ENCODE measurements at regions not wholly inside any gene's neighbourhood (a gene's known extent, or its start where the extent isn't known, plus 50 kb on each side); places are given as distances from the start of the nearest gene placed in this dataset.
"Not testable (repeated sequence)": the region's sequence is repeated elsewhere in the genome, so short reads cannot be mapped to it uniquely, and the experiment has no call there.

- no peak for FAIRE-seq
Measured at GRCh38 chr13:76829572-76830327, 56.5 kb downstream of the KCTD12 start.

- FAIRE-seq, result no peak
Measured at GRCh38 chr13:76828316-76828741, 57.9 kb downstream of the KCTD12 start.

GRCh38 chr13:76826527-76826926 lies 59.7 kb downstream of the KCTD12 start:
- no peak for FAIRE-seq

- no peak for FAIRE-seq
Measured at GRCh38 chr13:76825430-76825829, 60.8 kb downstream of the KCTD12 start.

- FAIRE-seq, result no peak
Measured at GRCh38 chr13:76823969-76824368, 62.2 kb downstream of the KCTD12 start.

GRCh38 chr13:76822698-76823267 lies 63.4 kb downstream of the KCTD12 start:
- no peak for FAIRE-seq

GRCh38 chr13:76821222-76821621 lies 65.0 kb downstream of the KCTD12 start:
- FAIRE-seq, result not testable (repeated sequence)

- no peak for FAIRE-seq
Measured at GRCh38 chr13:76820759-76821158, 65.4 kb downstream of the KCTD12 start.

- no peak for FAIRE-seq
Measured at GRCh38 chr13:76816394-76816793, 69.8 kb downstream of the KCTD12 start.

- FAIRE-seq, result no peak
Measured at GRCh38 chr13:76815344-76815743, 70.9 kb downstream of the KCTD12 start.

- no peak for FAIRE-seq
Measured at GRCh38 chr13:76813891-76814290, 72.3 kb downstream of the KCTD12 start.

- FAIRE-seq, result no peak
Measured at GRCh38 chr13:76813000-76813691, 73.1 kb downstream of the KCTD12 start.

- FAIRE-seq, result no peak
Measured at GRCh38 chr13:76812206-76812897, 73.9 kb downstream of the KCTD12 start.

- FAIRE-seq, result no peak
Measured at GRCh38 chr13:76809389-76809788, 76.8 kb downstream of the KCTD12 start.

GRCh38 chr13:76808927-76809326 lies 77.3 kb downstream of the KCTD12 start:
- no peak for FAIRE-seq

- no peak for FAIRE-seq
Measured at GRCh38 chr13:76804801-76805200, 81.4 kb downstream of the KCTD12 start.

GRCh38 chr13:76803831-76804230 lies 82.4 kb downstream of the KCTD12 start:
- FAIRE-seq, result no peak

GRCh38 chr13:76800943-76801342 lies 85.3 kb downstream of the KCTD12 start:
- FAIRE-seq, result no peak

- no peak for FAIRE-seq
Measured at GRCh38 chr13:76799696-76800095, 86.5 kb downstream of the KCTD12 start.

- FAIRE-seq, result no peak
Measured at GRCh38 chr13:76798037-76798436, 88.2 kb downstream of the KCTD12 start.

GRCh38 chr13:76797361-76797760 lies 88.8 kb downstream of the KCTD12 start:
- FAIRE-seq, result no peak

GRCh38 chr13:76796851-76797250 lies 89.4 kb downstream of the KCTD12 start:
- no peak for FAIRE-seq

All from A204.1 (cell line).